ENCODE measurements at regions not wholly inside any gene's neighbourhood (a gene's known extent, or its start where the extent isn't known, plus 50 kb on each side); places are given as distances from the start of the nearest gene placed in this dataset.

GRCh38 chr11:41895081-41895480 is 435.6 kb upstream of the LRRC4C start:
- H3K9me3 ChIP-seq = no peaks in the 10 kb centered on the region
- H3K27ac ChIP-seq = no peak overlapping the region
- H3K27me3 ChIP-seq = no peaks in the 10 kb centered on the region
- no peaks in the 10 kb centered on the region for H3K36me3 ChIP-seq
- TF ChIP-seq POLR2A (IDR thresholded peaks at IDR 0.05) (no peak), POLR2AphosphoS5 (IDR thresholded peaks at IDR 0.05) (no peak), CTCF (IDR thresholded peaks at IDR 0.05) (no peak), EP300 (IDR thresholded peaks at IDR 0.05) (no peak)
- no peak overlapping the region for H3K4me3 ChIP-seq
- no peak for ATAC-seq
- H3K4me1 ChIP-seq = no peaks in the 10 kb centered on the region

- 28 to 44% methylated on average over 2 of the region's 2 CpGs for WGBS, 2 donors (ENCODE audit: low coverage in 1 of 2)
- TF ChIP-seq EP300 (IDR thresholded peaks at IDR 0.05) (no peak), POLR2AphosphoS5 (IDR thresholded peaks at IDR 0.05) (no peak), POLR2A (IDR thresholded peaks at IDR 0.05) (no peak)
- no peaks in the 10 kb centered on the region for H3K27me3 ChIP-seq
- H3K4me1 ChIP-seq = no peaks in the 10 kb centered on the region
- no peak for ATAC-seq
- H3K27ac ChIP-seq = no peak overlapping the region
- no peaks in the 10 kb centered on the region for H3K9me3 ChIP-seq
- no peaks in the 10 kb centered on the region for H3K36me3 ChIP-seq
- H3K4me3 ChIP-seq = no peak overlapping the region
Observed at GRCh38 chr11:41897991-41898390, 438.5 kb upstream of the LRRC4C start.

- H3K27me3 ChIP-seq = no peaks in the 10 kb centered on the region
- 90% methylated on average over 2 of the region's 5 CpGs; no CpG with 5 or more reads in 1 of the 2 donors for WGBS, 2 donors (ENCODE audit: low coverage in 1 of 2)
- no peak overlapping the region for H3K4me3 ChIP-seq
- no peak overlapping the region for H3K27ac ChIP-seq
- no peaks in the 10 kb centered on the region for H3K4me1 ChIP-seq
- ATAC-seq = no peak
- H3K9me3 ChIP-seq = peaks cover 0 to 29% (median 0%) of the 10 kb centered on the region in 3 donors
- TF ChIP-seq POLR2A (IDR thresholded peaks at IDR 0.05) (no peak), EP300 (IDR thresholded peaks at IDR 0.05) (no peak), CTCF (IDR thresholded peaks at IDR 0.05) (no peak), POLR2AphosphoS5 (IDR thresholded peaks at IDR 0.05) (no peak)
- H3K36me3 ChIP-seq = no peaks in the 10 kb centered on the region
Observed at GRCh38 chr11:41917900-41918299, 458.4 kb upstream of the LRRC4C start.

GRCh38 chr11:41920374-41920773 is 460.9 kb upstream of the LRRC4C start:
- H3K4me3 ChIP-seq = no peak overlapping the region
- no peaks in the 10 kb centered on the region for H3K27me3 ChIP-seq
- no peak overlapping the region for H3K27ac ChIP-seq
- no peaks in the 10 kb centered on the region for H3K4me1 ChIP-seq
- TF ChIP-seq POLR2AphosphoS5 (IDR thresholded peaks at IDR 0.05) (no peak), CTCF (IDR thresholded peaks at IDR 0.05) (no peak), POLR2A (IDR thresholded peaks at IDR 0.05) (no peak), EP300 (IDR thresholded peaks at IDR 0.05) (no peak)
- 75% methylated on average over 1 of the region's 2 CpGs for WGBS, 2 donors (ENCODE audit: low coverage in 1 of 2)
- no peak for ATAC-seq
- H3K9me3 ChIP-seq = peaks cover 0 to 17% (median 0%) of the 10 kb centered on the region in 3 donors
- H3K36me3 ChIP-seq = no peaks in the 10 kb centered on the region

GRCh38 chr11:41921746-41922390 is 462.4 kb upstream of the LRRC4C start:
- Histone ChIP-seq H3K27ac (no peak overlapping the region), H3K4me3 (no peak overlapping the region), H3K4me1 (no peaks in the 10 kb centered on the region), H3K36me3 (no peaks in the 10 kb centered on the region), H3K27me3 (no peaks in the 10 kb centered on the region), H3K9me3 (peaks cover 0 to 10% (median 0%) of the 10 kb centered on the region in 3 donors)
- WGBS, 2 donors (ENCODE audit: low coverage in 1 of 2) = 49 to 50% methylated on average over 1 to 2 of the region's 2 CpGs
- no peak for ATAC-seq
- TF ChIP-seq EP300 (IDR thresholded peaks at IDR 0.05) (no peak), POLR2A (IDR thresholded peaks at IDR 0.05) (no peak), CTCF (IDR thresholded peaks at IDR 0.05) (no peak), POLR2AphosphoS5 (IDR thresholded peaks at IDR 0.05) (no peak)

All from gastroesophageal sphincter (tissue), 4 donors.